ENCODE measurements at regions not wholly inside any gene's neighbourhood (a gene's known extent, or its start where the extent isn't known, plus 50 kb on each side); places are given as distances from the start of the nearest gene placed in this dataset.

- no peaks in the 10 kb centered on the region for H3K4me1 Mint-ChIP-seq (ENCODE audit: low read depth, unreplicated experiment)
- H3K9me3 Mint-ChIP-seq (ENCODE audit: unreplicated experiment), result no peaks in the 10 kb centered on the region
- no peaks in the 10 kb centered on the region for H3K36me3 Mint-ChIP-seq (ENCODE audit: unreplicated experiment)
- peaks cover 3% of the 10 kb centered on the region for H3K27me3 Mint-ChIP-seq (ENCODE audit: unreplicated experiment)
- H3K27ac Mint-ChIP-seq (ENCODE audit: unreplicated experiment), result no peak overlapping the region
- no peak for TF ChIP-seq CTCF (IDR thresholded peaks at IDR 0.05; ENCODE audit: partially characterized antibody, unreplicated experiment)
- DNase-seq, result no peak
- H3K4me3 Mint-ChIP-seq (ENCODE audit: unreplicated experiment), result no peak overlapping the region
These were observed 128.5 kb downstream of the EN1 start for GRCh38 chr2:118718921-118719320.

GRCh38 chr2:118716102-118716501 lies 131.3 kb downstream of the EN1 start:
- TF ChIP-seq CTCF (IDR thresholded peaks at IDR 0.05; ENCODE audit: partially characterized antibody, unreplicated experiment), result no peak
- DNase-seq, result no peak
- Mint-ChIP-seq H3K36me3 (ENCODE audit: unreplicated experiment) (no peaks in the 10 kb centered on the region), H3K27ac (ENCODE audit: unreplicated experiment) (no peak overlapping the region), H3K9me3 (ENCODE audit: unreplicated experiment) (peaks cover 3% of the 10 kb centered on the region), H3K27me3 (ENCODE audit: unreplicated experiment) (peaks cover 3% of the 10 kb centered on the region), H3K4me3 (ENCODE audit: unreplicated experiment) (no peak overlapping the region), H3K4me1 (ENCODE audit: low read depth, unreplicated experiment) (peaks cover 6% of the 10 kb centered on the region)

GRCh38 chr2:118714118-118714517 lies 133.3 kb downstream of the EN1 start:
- Mint-ChIP-seq H3K27me3 (ENCODE audit: unreplicated experiment) (peaks cover 3% of the 10 kb centered on the region), H3K4me3 (ENCODE audit: unreplicated experiment) (no peak overlapping the region), H3K27ac (ENCODE audit: unreplicated experiment) (no peak overlapping the region), H3K36me3 (ENCODE audit: unreplicated experiment) (no peaks in the 10 kb centered on the region), H3K9me3 (ENCODE audit: unreplicated experiment) (peaks cover 3% of the 10 kb centered on the region), H3K4me1 (ENCODE audit: low read depth, unreplicated experiment) (peaks cover 9% of the 10 kb centered on the region)
- DNase-seq, result no peak
- TF ChIP-seq CTCF (IDR thresholded peaks at IDR 0.05; ENCODE audit: partially characterized antibody, unreplicated experiment), result no peak

- H3K4me3 Mint-ChIP-seq (ENCODE audit: unreplicated experiment), result no peak overlapping the region
- no peak for TF ChIP-seq CTCF (IDR thresholded peaks at IDR 0.05; ENCODE audit: partially characterized antibody, unreplicated experiment)
- H3K27me3 Mint-ChIP-seq (ENCODE audit: unreplicated experiment), result peaks cover 3% of the 10 kb centered on the region
- H3K4me1 Mint-ChIP-seq (ENCODE audit: low read depth, unreplicated experiment), result peaks cover 9% of the 10 kb centered on the region
- DNase-seq, result no peak
- H3K9me3 Mint-ChIP-seq (ENCODE audit: unreplicated experiment), result peaks cover 3% of the 10 kb centered on the region
- no peak overlapping the region for H3K27ac Mint-ChIP-seq (ENCODE audit: unreplicated experiment)
- H3K36me3 Mint-ChIP-seq (ENCODE audit: unreplicated experiment), result no peaks in the 10 kb centered on the region
These were observed 135.8 kb downstream of the EN1 start for GRCh38 chr2:118711603-118712002.

- no peak for TF ChIP-seq CTCF (IDR thresholded peaks at IDR 0.05; ENCODE audit: partially characterized antibody, unreplicated experiment)
- no peaks in the 10 kb centered on the region for H3K36me3 Mint-ChIP-seq (ENCODE audit: unreplicated experiment)
- H3K9me3 Mint-ChIP-seq (ENCODE audit: unreplicated experiment), result peaks cover 5% of the 10 kb centered on the region
- H3K27ac Mint-ChIP-seq (ENCODE audit: unreplicated experiment), result no peak overlapping the region
- peaks cover 3% of the 10 kb centered on the region for H3K27me3 Mint-ChIP-seq (ENCODE audit: unreplicated experiment)
- no peak overlapping the region for H3K4me3 Mint-ChIP-seq (ENCODE audit: unreplicated experiment)
- H3K4me1 Mint-ChIP-seq (ENCODE audit: low read depth, unreplicated experiment), result peaks cover 9% of the 10 kb centered on the region
- no peak for DNase-seq
These were observed 137.0 kb downstream of the EN1 start for GRCh38 chr2:118710481-118710880.
